Endothelial cell of umbilical vein (primary cell): ENCODE measurements at regions not wholly inside any gene's neighbourhood (a gene's known extent, or its start where the extent isn't known, plus 50 kb on each side); places are given as distances from the start of the nearest gene placed in this dataset.

Source experiments
- BruUV-seq: library from RNA; stranded (reverse); fragments of 400-500 nt; replicated peaks from 2 replicates; lab custom pipeline; 2021; lab: Mats Ljungman, UMichigan
- CTCF ChIA-PET: fragments of 300-600, 350-600 bp; sonication (Branson Sonifier 250); formaldehyde crosslinking; loops from one replicate; lab custom pipeline; 2021; ENCODE audit warnings: antibody characterized with exemption, inconsistent platforms; lab: Charles Lee
- POLR2A ChIA-PET: fragments of 300-600, 350-600 bp; sonication (Branson Sonifier 250); formaldehyde crosslinking; loops from one replicate; lab custom pipeline; 2021; ENCODE audit warnings: antibody characterized with exemption, inconsistent platforms; lab: Charles Lee
- DNase-seq: peaks from one replicate; pipeline ENCODE4 v3.0.0-alpha.2; 2011; ENCODE audit warnings: low read depth, low spot score
- FAIRE-seq: peaks from 2 replicates; lab custom pipeline; 2011; peaks lifted over from hg19 to GRCh38; lab: Jason Lieb, UNC
- H2AFZ ChIP-seq: 2 replicates; pipeline ENCODE4 v1.6.0; 2012; ENCODE audit warnings: low read depth, low read length, control low read depth, inconsistent platforms
- H3K27ac ChIP-seq: 2 replicates; pipeline ENCODE4 v1.5.1; 2011; ENCODE audit warnings: low read depth, mild to moderate bottlenecking, control low read depth, low read length, moderate library complexity; ENCODE audit not compliant: insufficient read depth
- H3K27me3 ChIP-seq, 2 experiments: 2 replicates each; pipeline versions ENCODE4 v1.6.0 to v1.6.1; 2011; ENCODE audit warnings: low read length in 2 of 2, mixed read lengths in 1 of 2; ENCODE audit not compliant: control insufficient read depth in 2 of 2, insufficient read depth in 2 of 2
- H3K36me3 ChIP-seq, 2 experiments: 2 replicates in 1 of 2; 3 replicates in 1 of 2; pipeline ENCODE4 v1.5.1; 2011; ENCODE audit warnings: low read length in 2 of 2, mild to moderate bottlenecking in 1 of 2, moderate library complexity in 1 of 2; ENCODE audit not compliant: control insufficient read depth in 2 of 2, insufficient read depth in 2 of 2; ENCODE audit errors: extremely low read depth in 1 of 2
- H3K4me1 ChIP-seq: 3 replicates; pipeline ENCODE4 v1.5.1; 2011; ENCODE audit warnings: mild to moderate bottlenecking, low read length; ENCODE audit not compliant: control insufficient read depth, insufficient read depth; ENCODE audit errors: extremely low read depth
- H3K4me2 ChIP-seq: 2 replicates; pipeline ENCODE4 v1.6.1; 2011; ENCODE audit warnings: low read length, control low read depth, mixed read lengths; ENCODE audit not compliant: insufficient read depth
- H3K4me3 ChIP-seq, 3 experiments: fragments of 200-600 bp in 1 of 3; sonication (generic), shearing (Covaris generic) in 1 of 3; replicated peaks in 1 of 3; 2 replicates each; pipeline ENCODE4 v1.5.1; 2011 to 2016; ENCODE audit warnings: control low read depth in 3 of 3, low read length in 3 of 3, mild to moderate bottlenecking in 2 of 3, inconsistent platforms in 1 of 3, low read depth in 1 of 3, moderate library complexity in 1 of 3; ENCODE audit not compliant: insufficient read depth in 1 of 3
- H3K79me2 ChIP-seq: 2 replicates; pipeline ENCODE4 v1.6.0; 2012; ENCODE audit warnings: low read length, inconsistent platforms; ENCODE audit not compliant: control insufficient read depth, insufficient read depth
- H3K9ac ChIP-seq: replicated peaks from 2 replicates; pipeline ENCODE3; 2011; ENCODE audit warnings: low read length, control low read depth; ENCODE audit not compliant: insufficient read depth; ENCODE audit errors: extremely low read depth
- H3K9me1 ChIP-seq: replicated peaks from 3 replicates; pipeline ENCODE4 v1.6.0; 2011; ENCODE audit warnings: mild to moderate bottlenecking, low read length; ENCODE audit not compliant: control insufficient read depth, insufficient read depth; ENCODE audit errors: extremely low read depth
- H3K9me3 ChIP-seq: replicated peaks from 2 replicates; pipeline ENCODE4 v1.5.1; 2012; ENCODE audit warnings: low read length, inconsistent platforms; ENCODE audit not compliant: control insufficient read depth, insufficient read depth
- H4K20me1 ChIP-seq: replicated peaks from 2 replicates; pipeline ENCODE3; 2011; ENCODE audit warnings: mild to moderate bottlenecking, low read length; ENCODE audit not compliant: control insufficient read depth, insufficient read depth; ENCODE audit errors: extremely low read depth
- EZH2 ChIP-seq: IDR thresholded peaks from 2 replicates; pipeline ENCODE4 v1.6.1; 2012; ENCODE audit warnings: borderline replicate concordance, low read depth, mild to moderate bottlenecking, moderate library complexity, low read length, inconsistent platforms; ENCODE audit not compliant: severe bottlenecking
- FOS ChIP-seq: IDR thresholded peaks from 2 replicates; pipeline ENCODE4 v1.6.1; 2011; ENCODE audit warnings: mild to moderate bottlenecking, low read length, moderate library complexity, borderline replicate concordance; ENCODE audit not compliant: insufficient read depth
- GATA2 ChIP-seq: IDR thresholded peaks from 2 replicates; pipeline ENCODE4 v1.7.0; 2011; ENCODE audit warnings: low read depth, mild to moderate bottlenecking, moderate library complexity, mixed read lengths, low read length; ENCODE audit not compliant: insufficient read length, insufficient read depth
- JUN ChIP-seq: IDR thresholded peaks from 2 replicates; pipeline ENCODE4 v1.6.1; 2011; ENCODE audit warnings: borderline replicate concordance, low read depth; ENCODE audit not compliant: insufficient read length, insufficient read depth
- MYC ChIP-seq: IDR thresholded peaks from one replicate; pipeline ENCODE4 v1.6.1; 2011; ENCODE audit warnings: mild to moderate bottlenecking, low read depth, low read length
- POLR2A ChIP-seq: IDR thresholded peaks from 2 replicates; pipeline ENCODE4 v1.6.1; 2012; ENCODE audit warnings: low read depth, mild to moderate bottlenecking, control low read depth, low read length
- POLR2AphosphoS5 ChIP-seq: IDR thresholded peaks from 2 replicates; pipeline ENCODE4 v1.6.1; 2012; ENCODE audit warnings: low read depth, mild to moderate bottlenecking, control low read depth, low read length, moderate library complexity; ENCODE audit not compliant: insufficient read depth
- dilution Hi-C: fragments of 300-500 bp; cut with MboI; formaldehyde crosslinking; loops from one replicate; pipeline ENCODE4 v1.15.0; 2019; ENCODE audit warnings: low sequenced_read_pairs; ENCODE audit not compliant: extremely low pct_ligation_motif_present
- intact Hi-C: fragments of 100-400 bp; cut with micrococcal nuclease; formaldehyde crosslinking; loops from one replicate; pipeline ENCODE4 v1.10.0; 2022
- TF ChIP-seq, protein P1 (sequence below): IDR thresholded peaks from 2 replicates; pipeline ENCODE4 v1.6.1; 2011; ENCODE audit not compliant: insufficient read depth, insufficient read length
- TF ChIP-seq, protein P2 (sequence below), 2 donors: IDR thresholded peaks; 1 replicate in 1 of 2; 2 replicates in 1 of 2; pipeline ENCODE4 v1.5.1; 2011; ENCODE audit warnings: low read length in 2 of 2, mild to moderate bottlenecking in 2 of 2, moderate library complexity in 2 of 2, control low read depth in 1 of 2, inconsistent platforms in 1 of 2, low read depth in 1 of 2; ENCODE audit not compliant: insufficient read depth in 1 of 2; ENCODE audit errors: extremely low read depth in 1 of 2

DNA sequence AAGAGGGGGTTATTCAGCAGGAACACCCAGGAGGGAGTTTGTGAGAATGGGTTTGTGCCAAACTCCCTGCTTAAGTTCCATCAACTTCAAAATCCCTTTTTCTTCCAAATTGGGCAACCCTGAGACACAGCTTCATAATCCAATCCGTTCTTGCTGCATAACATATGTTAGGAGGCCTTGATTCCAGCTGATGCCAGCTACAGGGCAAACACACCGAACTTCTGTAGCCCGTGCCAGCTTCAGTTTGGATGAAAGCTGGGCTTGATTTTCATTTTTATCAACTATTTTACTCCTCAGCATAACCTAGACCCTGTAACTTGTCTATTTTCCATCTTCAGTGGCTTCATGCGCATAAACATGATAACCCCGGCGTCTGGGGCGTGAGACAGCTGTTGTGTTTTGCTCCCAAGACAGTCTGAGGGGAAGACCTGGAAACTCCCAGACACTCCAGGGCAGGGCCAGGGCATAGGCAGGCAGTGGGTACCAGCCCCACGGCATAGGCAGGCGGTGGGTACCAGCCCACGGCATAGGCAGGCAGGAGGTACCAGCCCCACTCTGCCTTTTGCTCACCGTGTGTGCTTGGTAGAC lies 220.4 kb downstream of the C16orf95 start:
- FAIRE-seq (no peak), DNase-seq (no peak)
- Histone ChIP-seq H3K36me3 (no peaks in the 10 kb centered on the region), H3K9me3 (no peaks in the 10 kb centered on the region), H2AFZ (no peak overlapping the region), H3K9ac (no peak overlapping the region), H3K4me1 (no peaks in the 10 kb centered on the region), H3K4me2 (no peak overlapping the region), H3K4me3 (no peak overlapping the region), H3K9me1 (no peaks in the 10 kb centered on the region), H3K27ac (no peak overlapping the region), H3K79me2 (no peaks in the 10 kb centered on the region), H3K27me3 (peaks cover 12 to 16% of the 10 kb centered on the region in 2 experiments), H4K20me1 (no peaks in the 10 kb centered on the region)
- ChIA-PET CTCF (interaction anchor here (0.9 kb wide), 1 partner anchor 21 kb away, joined by 3 read pairs; no protein-coding TSS in a partner anchor), POLR2A (no interaction called here)
- BruUV-seq, result no TSS peak
- intact Hi-C loops, result no loop called here
- no peak for TF ChIP-seq FOS
- no peak for TF ChIP-seq EZH2
- TF ChIP-seq, protein P1, sequence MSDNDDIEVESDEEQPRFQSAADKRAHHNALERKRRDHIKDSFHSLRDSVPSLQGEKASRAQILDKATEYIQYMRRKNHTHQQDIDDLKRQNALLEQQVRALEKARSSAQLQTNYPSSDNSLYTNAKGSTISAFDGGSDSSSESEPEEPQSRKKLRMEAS, result no peak
- TF ChIP-seq GATA2, result no peak
- no peak for TF ChIP-seq POLR2A
- TF ChIP-seq, protein P2, sequence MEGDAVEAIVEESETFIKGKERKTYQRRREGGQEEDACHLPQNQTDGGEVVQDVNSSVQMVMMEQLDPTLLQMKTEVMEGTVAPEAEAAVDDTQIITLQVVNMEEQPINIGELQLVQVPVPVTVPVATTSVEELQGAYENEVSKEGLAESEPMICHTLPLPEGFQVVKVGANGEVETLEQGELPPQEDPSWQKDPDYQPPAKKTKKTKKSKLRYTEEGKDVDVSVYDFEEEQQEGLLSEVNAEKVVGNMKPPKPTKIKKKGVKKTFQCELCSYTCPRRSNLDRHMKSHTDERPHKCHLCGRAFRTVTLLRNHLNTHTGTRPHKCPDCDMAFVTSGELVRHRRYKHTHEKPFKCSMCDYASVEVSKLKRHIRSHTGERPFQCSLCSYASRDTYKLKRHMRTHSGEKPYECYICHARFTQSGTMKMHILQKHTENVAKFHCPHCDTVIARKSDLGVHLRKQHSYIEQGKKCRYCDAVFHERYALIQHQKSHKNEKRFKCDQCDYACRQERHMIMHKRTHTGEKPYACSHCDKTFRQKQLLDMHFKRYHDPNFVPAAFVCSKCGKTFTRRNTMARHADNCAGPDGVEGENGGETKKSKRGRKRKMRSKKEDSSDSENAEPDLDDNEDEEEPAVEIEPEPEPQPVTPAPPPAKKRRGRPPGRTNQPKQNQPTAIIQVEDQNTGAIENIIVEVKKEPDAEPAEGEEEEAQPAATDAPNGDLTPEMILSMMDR (IDR thresholded peaks at IDR 0.05; ENCODE audit: extremely low read depth in 1 of 2, insufficient read depth in 1 of 2, low read depth in 1 of 2, low read length in 2 of 2), result no peak
- no peak for TF ChIP-seq MYC
- TF ChIP-seq POLR2AphosphoS5, result no peak
- no peak for TF ChIP-seq JUN
- dilution Hi-C loops, result no loop called here
